Suppressor macrophage treated with lipopolysaccharide for 1 hour (primary cell): ENCODE measurements at regions not wholly inside any gene's neighbourhood (a gene's known extent, or its start where the extent isn't known, plus 50 kb on each side); places are given as distances from the start of the nearest gene placed in this dataset.
"Not testable (repeated sequence)": the region's sequence is repeated elsewhere in the genome, so short reads cannot be mapped to it uniquely, and the experiment has no call there.

Experiments used
- DNase-seq, 3 donors: peaks; one replicate each; pipeline ENCODE4 v3.0.0-alpha.2; 2020 to 2022

DNA sequence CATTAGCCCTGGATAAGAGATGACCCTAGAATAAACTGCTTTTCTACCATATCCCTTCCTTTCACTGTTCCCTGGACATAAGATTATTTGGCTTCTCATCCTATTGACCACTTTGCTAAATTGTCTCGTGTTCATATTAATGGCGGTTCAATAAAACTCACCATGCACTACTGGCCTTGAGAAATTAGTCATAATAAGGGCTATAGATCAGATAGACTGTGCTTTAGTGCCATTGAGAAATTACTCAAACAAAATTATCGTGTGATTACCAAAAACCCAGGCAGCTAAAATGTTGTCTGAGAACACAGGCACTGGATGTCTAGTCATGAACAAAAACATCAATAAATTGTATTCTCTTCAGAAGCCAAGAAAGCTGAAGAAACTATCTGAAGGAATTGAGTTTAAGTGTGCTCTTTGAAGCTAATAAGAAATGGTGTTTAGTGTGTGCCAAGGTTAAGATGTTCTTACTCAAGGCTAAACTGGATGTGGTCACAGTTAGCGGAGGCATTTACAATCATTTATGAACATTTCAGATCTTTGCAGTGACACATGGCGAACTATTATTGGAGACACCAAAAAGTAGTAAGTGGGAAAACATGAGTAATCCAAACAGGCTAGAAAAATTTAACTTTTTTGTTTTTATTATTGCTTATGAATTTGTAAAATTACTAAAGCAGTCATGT, 460.4 kb upstream of the RORB start:
- DNase-seq = no peak

DNA sequence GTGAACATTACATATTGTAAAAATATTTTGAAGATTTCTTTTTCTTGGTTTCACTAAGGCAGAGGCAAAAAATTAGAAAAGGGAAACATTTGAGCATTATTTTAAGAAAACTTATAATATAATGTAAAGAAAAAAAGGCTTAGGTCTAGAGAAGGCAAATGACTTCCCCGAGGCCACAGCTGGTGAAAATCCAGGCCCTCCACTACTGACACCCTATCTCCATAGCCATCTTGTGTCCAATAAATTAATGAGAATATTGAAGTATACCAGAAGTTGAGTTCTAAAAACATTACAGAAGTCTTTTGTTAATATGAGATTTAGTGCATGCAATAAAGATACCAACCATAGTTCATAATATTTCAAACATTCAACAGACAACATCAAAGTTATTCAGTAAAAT, 459.9 kb upstream of the RORB start:
- no peak for DNase-seq

DNA sequence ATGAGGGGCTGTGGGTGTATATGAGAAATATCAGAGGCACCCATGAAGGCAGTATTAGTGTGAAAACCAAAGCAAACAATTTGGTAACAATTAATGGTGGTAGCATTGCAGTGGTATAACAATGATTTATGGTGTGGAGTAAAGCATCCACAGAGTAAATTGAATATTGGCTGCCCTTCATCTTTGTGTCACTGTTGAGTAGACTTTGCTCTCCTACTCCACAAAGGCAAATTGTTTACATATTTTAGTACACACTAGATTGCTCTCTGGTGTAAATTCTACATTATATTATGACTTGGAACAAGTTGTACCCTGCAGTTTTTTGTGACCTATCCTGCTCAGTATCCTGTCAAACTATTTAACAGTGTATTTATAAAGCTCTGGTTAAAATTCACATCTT, 455.5 kb upstream of the RORB start:
- DNase-seq = no peak

DNA sequence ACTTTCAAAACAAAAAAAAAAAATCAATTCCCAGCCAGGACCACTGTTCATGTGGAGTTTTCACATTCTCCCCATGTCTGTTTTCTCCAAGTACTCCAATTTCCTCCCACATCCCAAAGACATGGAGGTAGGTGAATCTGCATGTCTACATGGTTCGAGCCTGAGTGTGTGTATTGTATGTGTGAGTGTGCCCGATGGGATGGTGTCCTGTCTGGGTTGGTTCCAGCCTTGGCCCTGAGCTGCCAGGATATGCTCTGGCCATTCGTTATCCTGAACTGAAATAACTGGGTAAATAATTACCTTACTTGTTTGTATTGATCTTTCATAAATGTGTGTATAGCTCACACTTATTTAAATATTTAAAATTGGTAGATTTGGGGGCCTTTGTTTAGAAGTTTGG, 452.3 kb upstream of the RORB start:
- no peak for DNase-seq

DNA sequence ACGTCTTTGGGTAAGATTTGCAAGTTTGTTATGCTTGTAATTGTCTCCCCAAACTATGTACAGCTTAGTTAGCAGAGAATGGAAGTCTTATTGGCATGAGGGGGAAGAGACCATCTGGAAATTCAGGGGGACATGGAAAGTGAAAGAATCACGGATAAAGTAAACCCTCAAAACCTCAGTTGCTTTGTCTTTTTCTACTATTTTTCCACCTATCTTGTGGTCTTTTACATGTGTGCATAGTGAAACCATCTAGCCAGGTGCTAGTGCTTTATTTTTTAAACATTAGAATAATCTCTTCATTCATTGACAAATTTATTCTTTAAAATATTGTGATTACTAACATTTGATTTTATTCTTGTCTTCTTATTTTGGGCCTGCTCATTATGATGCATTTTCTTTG, 441.1 kb upstream of the RORB start:
- DNase-seq = no peak

DNA sequence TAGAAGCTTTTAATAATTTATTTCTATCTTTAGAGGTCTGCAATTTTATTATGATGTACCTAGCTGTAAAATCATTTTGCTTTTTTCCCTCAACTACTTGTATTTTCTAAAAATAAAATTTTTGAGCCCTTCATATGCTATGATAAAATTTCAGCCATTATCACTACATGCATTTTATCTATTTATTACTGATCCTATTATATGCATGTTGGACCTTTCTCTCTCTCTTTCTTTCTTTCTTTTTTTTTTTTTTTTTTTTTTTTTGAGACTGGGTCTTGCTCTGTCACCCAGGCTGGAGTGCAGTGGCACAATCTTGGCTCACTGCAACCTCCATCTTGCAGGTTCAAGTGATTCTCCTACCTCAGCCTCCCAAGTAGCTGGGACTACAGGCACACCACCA, 440.1 kb upstream of the RORB start:
- not testable (repeated sequence) for DNase-seq

DNA sequence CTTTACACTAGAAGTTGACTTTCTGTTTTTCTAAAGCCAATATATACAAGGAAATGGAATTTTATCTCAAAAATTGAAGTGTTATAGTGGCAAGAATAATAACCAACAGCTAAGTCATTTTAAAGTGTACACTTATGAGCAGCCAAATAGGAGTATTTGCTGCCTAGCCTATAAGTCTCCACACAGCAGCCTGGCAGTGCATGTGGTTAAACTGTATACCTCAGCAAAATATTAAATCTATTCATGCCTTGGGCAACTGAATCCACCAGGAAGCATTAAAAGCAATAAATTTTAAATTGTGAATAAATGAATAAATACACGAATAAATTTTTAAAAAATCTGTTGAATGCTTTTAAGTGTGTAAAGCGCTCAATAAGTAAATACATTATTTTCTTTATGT, 432.4 kb upstream of the RORB start:
- no peak for DNase-seq

DNA sequence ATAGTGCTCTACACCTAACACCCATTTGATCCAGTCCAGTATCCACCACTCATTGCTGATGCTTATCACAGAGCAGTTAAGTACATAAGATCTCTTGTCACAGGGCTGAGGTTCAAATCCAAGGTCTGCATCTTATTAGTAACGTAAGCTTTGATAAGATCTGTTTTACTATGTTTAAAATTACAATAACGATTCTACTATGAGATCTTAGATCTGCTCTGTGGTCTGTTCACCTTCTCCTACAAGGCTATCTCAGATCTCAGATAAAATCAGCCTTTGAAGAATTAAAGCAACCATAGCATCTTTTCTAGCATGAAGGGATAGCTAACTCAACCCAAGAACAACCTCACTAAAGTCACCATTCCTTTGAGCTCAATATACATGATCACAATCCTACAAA, 431.0 kb upstream of the RORB start:
- no peak for DNase-seq

DNA sequence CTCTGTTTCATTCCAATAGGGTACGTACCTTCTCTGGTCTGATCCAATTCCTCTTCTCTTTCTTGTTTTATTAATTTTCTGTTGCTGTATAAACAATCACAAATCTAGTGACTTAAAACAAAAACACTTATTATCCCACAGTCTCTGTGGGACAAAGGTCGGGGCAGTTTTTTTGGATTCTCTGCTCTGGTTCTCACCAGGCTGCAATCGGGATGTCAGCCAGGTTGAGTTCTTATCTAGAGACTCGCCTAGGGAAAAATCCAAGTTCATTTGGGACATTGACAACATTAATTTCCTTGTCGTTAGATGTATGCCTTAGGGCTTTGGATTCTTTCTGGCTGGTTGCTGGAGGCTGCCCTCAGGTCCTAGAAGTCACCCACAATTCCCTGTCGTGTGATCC, 430.5 kb upstream of the RORB start:
- DNase-seq = no peak

DNA sequence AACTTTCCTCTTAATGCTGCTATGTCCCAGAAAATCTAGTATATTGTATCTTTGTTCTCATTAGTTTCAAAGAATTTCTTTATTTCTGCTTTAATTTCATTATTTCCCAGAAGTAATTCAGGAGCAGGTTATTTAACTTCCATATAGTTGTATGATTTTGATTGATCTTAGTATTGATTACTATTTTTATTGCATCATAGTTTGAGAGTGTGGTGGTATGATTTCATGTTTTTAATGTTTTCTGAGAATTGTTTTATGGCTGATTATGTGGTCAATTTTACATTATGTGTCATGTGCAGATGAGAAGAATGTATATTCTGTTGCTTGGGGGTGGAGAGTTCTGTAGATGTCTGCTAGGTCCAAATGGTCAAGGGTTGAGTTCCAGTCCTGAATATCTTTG, 425.6 kb upstream of the RORB start:
- no peak for DNase-seq

DNA sequence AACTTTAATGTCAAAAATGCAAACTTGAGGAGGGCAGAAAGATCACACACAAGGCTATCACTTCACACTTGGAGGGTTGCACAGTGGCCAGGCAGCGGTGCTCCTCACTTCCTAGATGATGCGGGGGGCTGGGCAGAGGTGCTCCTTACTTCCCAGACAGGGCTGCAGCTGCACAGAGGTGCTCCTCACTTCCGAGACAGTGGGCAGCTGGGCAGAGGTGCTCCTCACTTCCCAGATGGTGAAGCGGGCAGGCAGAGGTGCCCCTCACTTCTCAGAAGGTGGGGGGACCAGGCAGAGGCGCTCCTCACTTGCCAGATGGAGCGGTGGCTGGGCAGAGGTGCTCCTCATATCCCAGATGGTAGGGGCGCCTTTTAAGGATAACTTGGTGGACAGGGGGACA, 423.2 kb upstream of the RORB start:
- no peak for DNase-seq

DNA sequence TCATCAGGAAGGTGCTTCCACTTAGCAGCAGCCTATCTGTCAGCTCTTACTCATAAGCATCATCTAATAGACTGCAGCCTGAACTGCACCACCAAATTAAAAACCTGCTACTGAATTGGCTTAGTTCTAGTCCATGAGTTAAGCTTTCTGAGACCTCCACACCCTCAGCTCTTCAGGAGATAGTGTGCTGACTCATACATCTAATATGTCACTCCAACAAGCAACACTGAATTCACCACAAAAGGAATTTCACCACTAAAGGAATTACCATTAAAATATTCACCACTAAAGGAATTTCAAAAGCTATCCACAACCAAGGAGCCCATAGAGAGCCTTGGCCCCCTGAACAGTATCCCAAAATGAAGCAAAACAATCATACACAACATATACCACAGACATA, 418.5 kb upstream of the RORB start:
- DNase-seq = no peak

DNA sequence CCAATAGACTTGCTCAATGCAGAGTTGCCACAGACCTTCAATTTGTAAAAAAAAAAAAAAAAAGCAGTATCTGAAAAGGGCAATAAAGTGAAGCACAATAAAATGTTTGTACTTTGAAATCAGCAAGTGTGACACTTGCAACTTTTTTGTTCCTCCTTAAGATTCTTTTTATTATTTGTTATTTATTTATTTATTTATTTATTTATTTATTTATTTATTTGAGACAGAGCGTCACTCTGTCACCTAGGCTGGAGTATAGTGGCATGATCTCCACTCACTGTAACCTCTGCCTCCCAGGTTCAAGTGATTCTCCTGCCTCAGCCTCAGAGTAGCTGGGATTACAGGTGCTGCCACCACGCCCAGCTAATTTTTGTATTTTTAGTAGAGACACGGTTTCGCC, 416.5 kb upstream of the RORB start:
- DNase-seq = not testable (repeated sequence)

DNA sequence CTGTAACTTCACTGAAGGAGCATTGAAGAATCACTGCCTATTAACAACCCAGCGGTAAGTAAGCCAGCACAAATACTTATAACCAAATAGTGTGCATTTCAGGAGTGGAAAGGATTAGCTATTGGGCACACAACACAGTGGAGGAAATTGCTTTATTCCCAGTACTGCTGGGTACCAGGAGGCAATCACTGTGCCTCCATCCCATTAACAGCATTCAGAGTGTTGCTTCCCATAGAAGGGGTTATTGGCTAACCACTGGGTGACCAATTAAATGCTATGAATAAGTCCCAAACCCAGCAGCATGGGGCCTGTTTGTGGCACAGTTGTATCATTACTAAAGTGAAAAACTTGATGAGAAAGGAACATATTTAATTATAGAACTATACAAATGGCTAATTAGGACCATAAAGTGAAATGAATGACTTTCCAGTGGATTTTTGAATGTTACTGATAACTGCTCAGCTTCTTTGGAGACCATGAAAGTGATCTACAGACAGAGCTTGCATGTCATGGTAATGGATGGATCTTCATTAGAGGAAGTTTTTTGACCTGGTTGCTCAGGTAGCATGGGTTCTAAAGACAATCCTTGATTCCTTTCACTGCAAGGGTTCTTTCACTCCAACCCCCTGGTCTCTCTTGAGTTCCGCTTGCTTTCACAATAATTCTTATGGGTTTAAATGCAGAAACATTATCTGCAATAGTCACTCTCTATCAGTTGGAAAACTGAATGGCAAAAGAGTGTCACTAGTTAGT, 413.3 kb upstream of the RORB start:
- DNase-seq = no peak

DNA sequence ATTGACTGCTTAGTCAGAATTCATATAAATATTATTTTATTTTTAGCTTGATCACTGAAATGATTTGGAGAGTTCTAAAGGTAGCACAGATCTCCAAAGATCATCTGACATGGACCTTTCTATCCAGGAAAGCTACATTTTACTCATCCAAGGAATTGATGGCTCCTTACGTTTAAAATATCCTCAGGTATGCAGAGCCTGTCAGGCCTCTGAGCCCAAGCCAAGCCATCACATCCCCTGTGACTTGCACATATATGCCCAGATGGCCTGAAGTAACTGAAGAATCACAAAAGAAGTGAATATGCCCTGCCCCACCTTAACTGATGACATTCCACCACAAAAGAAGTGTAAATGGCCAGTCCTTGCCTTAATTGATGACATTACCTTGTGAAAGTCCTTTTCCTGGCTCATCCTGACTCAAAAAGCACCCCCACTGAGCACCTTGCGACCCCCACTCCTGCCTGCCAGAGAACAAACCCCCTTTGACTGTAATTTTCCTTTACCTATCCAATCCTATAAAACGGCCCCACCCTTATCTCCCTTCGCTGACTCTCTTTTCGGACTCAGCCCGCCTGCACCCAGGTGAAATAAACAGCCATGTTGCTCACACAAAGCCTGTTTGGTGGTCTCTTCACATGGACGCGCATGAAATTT, 411.6 kb upstream of the RORB start:
- DNase-seq = not testable (repeated sequence)

DNA sequence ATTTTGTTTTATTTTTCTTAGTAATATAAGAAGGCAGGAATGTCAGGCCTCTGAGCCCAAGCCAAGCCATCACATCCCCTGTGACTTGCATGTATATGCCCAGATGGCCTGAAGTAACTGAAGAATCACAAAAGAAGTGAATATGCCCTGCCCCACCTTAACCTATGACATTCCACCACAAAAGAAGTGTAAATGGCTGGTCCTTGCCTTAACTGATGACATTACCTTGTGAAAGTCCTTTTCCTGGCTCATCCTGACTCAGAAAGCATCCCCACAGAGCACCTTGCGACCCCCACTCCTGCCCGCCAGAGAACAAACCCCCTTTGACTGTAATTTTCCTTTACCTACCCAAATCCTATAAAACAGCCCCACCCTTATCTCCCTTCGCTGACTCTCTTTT, 406.2 kb upstream of the RORB start:
- DNase-seq = not testable (repeated sequence)

DNA sequence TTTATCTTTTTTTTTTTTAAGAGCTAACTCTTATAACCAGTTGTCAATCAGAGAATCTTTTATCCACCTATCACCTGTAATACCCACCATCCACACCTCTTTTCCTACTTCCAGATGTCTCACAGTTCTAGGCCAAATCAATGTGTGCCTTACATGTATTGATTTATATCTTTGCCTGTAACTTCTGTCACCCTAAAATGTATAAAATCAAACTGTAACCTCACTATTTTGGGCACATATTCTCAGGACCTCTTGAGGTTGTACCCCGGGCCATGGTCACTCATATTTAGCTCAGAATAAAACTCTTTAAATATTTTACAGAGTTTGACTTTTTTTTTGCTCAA, 404.7 kb upstream of the RORB start:
- no peak for DNase-seq

DNA sequence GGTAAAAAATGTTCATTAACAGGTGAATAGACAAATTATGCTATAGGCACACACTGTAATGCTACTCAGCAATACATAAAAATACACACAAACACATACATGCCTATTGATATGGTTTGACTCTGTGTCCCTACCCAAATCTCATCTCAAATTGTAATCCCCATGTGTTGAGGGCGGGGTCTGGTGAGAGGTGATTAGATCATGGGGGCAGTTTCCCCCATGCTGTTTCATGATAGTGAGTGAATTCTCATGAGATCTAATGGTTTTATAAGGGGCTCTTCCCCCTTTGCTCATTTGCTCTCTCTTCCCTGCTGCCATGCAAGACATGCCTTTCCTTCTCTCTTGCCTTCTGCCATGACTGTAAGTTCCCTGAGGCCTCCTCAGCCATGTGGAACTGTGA, 403.1 kb upstream of the RORB start:
- not testable (repeated sequence) for DNase-seq

DNA sequence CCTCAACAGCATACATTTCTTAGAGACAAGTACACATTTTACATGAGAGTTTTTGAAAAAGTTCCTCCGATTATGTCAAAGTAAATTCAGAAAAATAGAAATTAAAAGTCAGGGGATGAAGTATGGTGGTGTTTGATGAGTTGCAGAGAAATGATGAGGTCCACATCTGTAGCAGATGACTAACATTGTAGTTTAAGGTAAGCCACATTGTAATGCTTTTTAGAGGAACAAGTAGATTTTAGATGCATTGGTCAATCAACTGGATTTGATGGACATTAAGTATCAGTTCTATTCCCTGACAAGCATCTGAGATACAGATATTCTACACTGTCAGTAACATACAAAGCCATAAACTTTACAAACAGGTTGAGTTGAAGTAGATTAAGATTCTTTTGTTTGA, 402.4 kb upstream of the RORB start:
- no peak for DNase-seq

DNA sequence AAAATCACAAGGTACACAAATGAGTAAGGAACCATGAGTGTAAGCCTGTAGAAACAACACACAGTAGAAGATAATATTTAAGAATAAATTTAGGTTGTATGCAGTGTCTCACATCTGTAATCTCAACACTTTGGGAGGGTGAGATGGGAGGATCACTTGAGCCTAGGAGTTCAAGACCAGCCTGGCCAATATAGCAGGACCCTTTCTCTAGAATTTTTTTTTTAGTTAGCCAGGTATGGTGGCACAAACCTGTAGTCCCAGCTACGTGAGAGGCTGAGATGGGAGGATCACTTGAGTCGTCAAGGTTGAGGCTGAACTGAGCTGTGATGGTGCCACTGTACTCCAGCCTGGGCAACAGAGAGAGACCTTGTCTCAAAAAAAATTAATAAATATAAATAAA, 401.2 kb upstream of the RORB start:
- no peak for DNase-seq

DNA sequence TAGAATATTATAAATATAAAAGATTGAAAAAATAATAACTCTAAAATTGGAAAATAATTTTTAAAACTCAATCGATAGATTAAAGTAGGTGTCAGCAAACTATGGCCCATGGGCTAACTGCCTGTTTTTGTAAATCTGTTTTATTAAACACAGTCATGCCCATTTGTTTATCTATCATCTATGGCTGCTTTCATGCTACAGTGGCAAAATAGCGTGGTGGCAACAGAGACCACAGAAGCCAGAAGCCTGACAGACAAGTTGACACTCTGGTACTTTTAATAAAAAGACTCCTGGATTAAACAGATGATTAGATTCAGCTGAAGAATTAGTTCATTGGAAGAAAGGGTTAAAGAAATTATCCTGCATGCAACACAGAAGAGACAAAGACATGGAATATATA, 400.7 kb upstream of the RORB start:
- DNase-seq = no peak

DNA sequence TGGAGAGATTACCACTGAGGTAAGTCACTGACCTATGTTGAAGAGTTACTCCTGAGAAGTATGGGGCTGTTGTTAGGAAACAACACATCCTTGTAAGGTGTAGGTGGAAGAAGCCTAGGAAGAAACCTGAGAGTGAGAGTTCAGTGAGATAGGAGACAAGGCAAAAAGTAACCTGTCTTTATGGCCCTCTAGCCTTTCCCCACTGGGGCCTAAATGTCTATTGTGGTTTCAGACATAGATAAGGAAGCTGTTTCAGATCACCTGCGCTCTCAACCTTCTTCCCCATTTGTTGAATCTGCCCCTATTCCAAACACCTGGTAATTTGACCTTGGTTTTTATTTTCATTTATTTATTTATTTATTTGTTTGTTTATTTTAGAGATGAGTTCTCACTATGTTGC, 397.1 kb upstream of the RORB start:
- DNase-seq = no peak

DNA sequence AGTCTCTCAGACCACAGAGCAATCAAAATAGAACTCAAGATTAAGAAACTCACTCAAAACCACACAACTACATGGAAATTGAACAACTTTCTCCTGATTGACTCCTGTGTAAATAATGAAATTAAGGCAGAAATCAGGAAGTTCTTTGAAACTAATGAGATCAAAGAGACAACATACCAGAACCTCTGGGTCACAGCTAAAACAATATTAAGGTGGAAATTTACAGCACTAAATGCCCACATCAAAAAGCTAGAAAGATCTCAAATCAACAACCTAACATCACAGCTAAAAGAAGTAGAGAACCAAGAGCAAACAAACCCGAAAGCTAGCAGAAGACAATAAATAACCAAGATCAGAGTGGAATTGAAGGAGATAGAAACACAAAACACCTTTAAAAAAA, 395.0 kb upstream of the RORB start:
- DNase-seq = not testable (repeated sequence)

DNA sequence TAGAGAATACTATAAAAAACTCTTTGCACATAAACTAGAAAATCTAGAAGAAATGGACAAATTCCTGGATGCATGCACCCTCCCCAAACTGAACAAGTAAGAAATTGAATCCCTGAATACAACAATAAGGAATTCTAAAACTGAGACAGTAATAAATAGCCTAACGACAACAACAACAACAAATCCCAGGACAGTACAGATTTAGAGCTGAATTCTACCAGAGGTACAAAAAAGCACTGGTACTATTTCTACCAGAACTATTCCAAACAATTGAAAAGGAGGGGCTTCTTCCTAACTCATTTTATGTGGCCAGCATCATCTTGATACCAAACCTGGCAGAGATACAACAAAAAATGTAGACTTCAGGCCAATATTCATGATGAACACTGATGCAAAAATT, 394.4 kb upstream of the RORB start:
- no peak for DNase-seq

DNA sequence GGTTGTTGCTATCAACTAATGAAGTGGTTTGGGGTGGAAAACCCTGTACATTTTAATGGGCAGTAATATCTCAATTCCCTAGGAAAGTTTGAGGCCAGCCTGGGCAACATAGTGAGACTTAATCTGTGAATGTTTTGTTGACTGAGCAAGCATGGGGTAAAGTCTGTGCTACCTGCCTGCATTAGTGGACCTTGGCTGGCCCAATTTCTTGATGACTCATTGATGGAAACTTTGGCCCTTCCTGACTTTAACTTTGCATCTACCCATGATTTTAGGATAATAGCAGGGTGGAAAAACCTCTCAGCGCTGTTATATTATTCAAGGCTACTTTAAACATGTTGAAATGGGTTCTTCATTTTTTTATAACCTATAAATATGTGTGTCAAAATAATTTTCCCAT, 389.4 kb upstream of the RORB start:
- no peak for DNase-seq
